ENCODE measurements at regions not wholly inside any gene's neighbourhood (a gene's known extent, or its start where the extent isn't known, plus 50 kb on each side); places are given as distances from the start of the nearest gene placed in this dataset.
A peak's percentile ranks its signal among the peaks of the same experiment; 100 is the strongest.

GRCh38 chr14:61891810-61892209, 129.6 kb downstream of the SNAPC1 start:
- H3K4me3 ChIP-seq (ENCODE audit: low read depth, low read length) = no peak overlapping the region
- no peak for TF ChIP-seq CTCF (IDR thresholded peaks at IDR 0.05; ENCODE audit: low read depth, low read length)

GRCh38 chr14:61893371-61893940, 131.2 kb downstream of the SNAPC1 start:
- no peak overlapping the region for H3K4me3 ChIP-seq (ENCODE audit: low read depth, low read length)
- no peak for TF ChIP-seq CTCF (IDR thresholded peaks at IDR 0.05; ENCODE audit: low read depth, low read length)

- TF ChIP-seq CTCF (IDR thresholded peaks at IDR 0.05; ENCODE audit: low read depth, low read length) = peak; percentile 65
- H3K4me3 ChIP-seq (ENCODE audit: low read depth, low read length) = no peak overlapping the region
These were observed 132.3 kb downstream of the SNAPC1 start for GRCh38 chr14:61894452-61895077.

- TF ChIP-seq CTCF (IDR thresholded peaks at IDR 0.05; ENCODE audit: low read depth, low read length) = no peak
- H3K4me3 ChIP-seq (ENCODE audit: low read depth, low read length) = no peak overlapping the region
These were observed 135.1 kb downstream of the SNAPC1 start for GRCh38 chr14:61897300-61897699.

GRCh38 chr14:61898568-61898967, 136.3 kb downstream of the SNAPC1 start:
- no peak for TF ChIP-seq CTCF (IDR thresholded peaks at IDR 0.05; ENCODE audit: low read depth, low read length)

GRCh38 chr14:61899497-61899896, 137.3 kb downstream of the SNAPC1 start:
- H3K4me3 ChIP-seq (ENCODE audit: low read depth, low read length) = no peak overlapping the region
- no peak for TF ChIP-seq CTCF (IDR thresholded peaks at IDR 0.05; ENCODE audit: low read depth, low read length)

More at GRCh38 chr14:61898568-61898967, 136.3 kb downstream of the SNAPC1 start:
- H3K4me3 ChIP-seq (ENCODE audit: low read depth, low read length) = no peak overlapping the region

- no peak for TF ChIP-seq CTCF (IDR thresholded peaks at IDR 0.05; ENCODE audit: low read depth, low read length)
- H3K4me3 ChIP-seq (ENCODE audit: low read depth, low read length) = no peak overlapping the region
These were observed 142.7 kb downstream of the SNAPC1 start for GRCh38 chr14:61904946-61905345.
